ENCODE measurements at regions not wholly inside any gene's neighbourhood (a gene's known extent, or its start where the extent isn't known, plus 50 kb on each side); places are given as distances from the start of the nearest gene placed in this dataset.
"Not testable (repeated sequence)": the region's sequence is repeated elsewhere in the genome, so short reads cannot be mapped to it uniquely, and the experiment has no call there.

DNA sequence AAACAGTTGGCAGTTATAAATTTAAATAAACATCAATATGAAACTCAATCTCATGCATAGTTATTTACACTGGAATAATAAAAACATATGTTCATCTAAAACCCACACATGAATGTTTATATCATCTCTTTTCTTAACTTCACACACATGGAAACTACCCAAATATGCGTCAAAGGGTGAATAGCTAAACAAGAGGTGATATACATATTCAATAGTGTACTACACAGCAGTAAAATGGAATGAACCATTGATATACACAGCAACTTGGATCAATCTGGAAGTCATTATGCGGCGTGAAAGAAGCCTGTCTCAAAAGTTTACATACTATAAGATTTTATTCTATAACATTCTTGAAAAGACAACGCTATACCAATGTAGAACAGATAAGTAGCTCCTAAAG lies 282.5 kb upstream of the POM121L12 start:
- ATAC-seq (replicated peaks; ENCODE audit: extremely low read depth, poor library complexity, severe bottlenecking) (no peak), DNase-seq (ENCODE audit: low spot score in 2 of 2) (no peak)
- Mint-ChIP-seq H3K4me3 (no peak overlapping the region), H3K4me1 (no peaks in the 10 kb centered on the region), H3K27ac (ENCODE audit: low read depth) (no peak overlapping the region), H3K9me3 (peaks cover 16% of the 10 kb centered on the region), H3K27me3 (no peaks in the 10 kb centered on the region), H3K36me3 (ENCODE audit: insufficient read depth) (no peaks in the 10 kb centered on the region)

DNA sequence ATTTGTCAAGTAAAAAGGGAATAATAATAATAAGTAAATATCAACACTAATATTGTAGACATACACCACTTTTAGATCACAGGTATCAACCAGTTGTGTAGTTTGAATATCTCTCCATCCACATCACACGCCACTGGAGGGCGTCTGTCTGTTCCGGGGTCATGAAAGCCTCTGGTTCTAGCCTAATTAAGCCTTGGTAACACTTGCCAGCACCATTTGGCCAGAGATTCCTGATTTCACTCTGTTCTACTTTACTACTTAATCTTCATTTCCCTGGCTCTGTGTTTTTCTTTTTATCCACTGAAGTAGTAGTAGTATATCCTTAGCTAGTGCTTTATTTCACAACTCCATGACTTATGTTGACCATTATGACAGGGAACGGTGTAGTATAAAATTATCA lies 285.6 kb upstream of the POM121L12 start:
- no peak for ATAC-seq (replicated peaks; ENCODE audit: extremely low read depth, poor library complexity, severe bottlenecking)

DNA sequence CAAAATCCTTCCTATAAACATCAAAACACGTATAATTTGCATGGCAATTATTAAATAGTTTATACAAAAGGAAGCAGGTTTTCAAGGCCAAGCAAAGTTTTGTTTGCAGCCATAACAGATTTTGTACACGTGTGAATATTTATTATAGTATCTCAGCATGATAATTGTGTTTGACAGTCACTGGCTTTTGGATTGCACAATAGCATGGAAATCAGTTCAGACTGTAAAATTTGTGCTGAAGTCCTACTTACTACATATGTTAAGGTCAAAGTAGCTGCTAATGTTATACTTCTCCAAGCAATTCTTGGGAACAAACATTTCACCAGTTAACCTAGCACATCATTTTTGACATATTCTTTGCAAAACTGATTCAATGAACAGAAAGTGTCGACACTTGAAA lies 287.6 kb upstream of the POM121L12 start:
- H3K36me3 Mint-ChIP-seq (ENCODE audit: insufficient read depth) = no peaks in the 10 kb centered on the region
- H3K9me3 Mint-ChIP-seq = peaks cover 35% of the 10 kb centered on the region
- no peak overlapping the region for H3K27ac Mint-ChIP-seq (ENCODE audit: low read depth)
- DNase-seq (ENCODE audit: low spot score in 2 of 2) (no peak), ATAC-seq (replicated peaks; ENCODE audit: extremely low read depth, poor library complexity, severe bottlenecking) (no peak)
- no peaks in the 10 kb centered on the region for H3K27me3 Mint-ChIP-seq
- H3K4me3 Mint-ChIP-seq = no peak overlapping the region
- H3K4me1 Mint-ChIP-seq = no peaks in the 10 kb centered on the region

More for the DNA sequence above, 285.6 kb upstream of the POM121L12 start:
- Mint-ChIP-seq H3K4me1 (no peaks in the 10 kb centered on the region), H3K9me3 (peaks cover 27% of the 10 kb centered on the region), H3K36me3 (ENCODE audit: insufficient read depth) (no peaks in the 10 kb centered on the region), H3K4me3 (no peak overlapping the region), H3K27ac (ENCODE audit: low read depth) (no peak overlapping the region), H3K27me3 (no peaks in the 10 kb centered on the region)
- DNase-seq (ENCODE audit: low spot score in 2 of 2) = no peak

DNA sequence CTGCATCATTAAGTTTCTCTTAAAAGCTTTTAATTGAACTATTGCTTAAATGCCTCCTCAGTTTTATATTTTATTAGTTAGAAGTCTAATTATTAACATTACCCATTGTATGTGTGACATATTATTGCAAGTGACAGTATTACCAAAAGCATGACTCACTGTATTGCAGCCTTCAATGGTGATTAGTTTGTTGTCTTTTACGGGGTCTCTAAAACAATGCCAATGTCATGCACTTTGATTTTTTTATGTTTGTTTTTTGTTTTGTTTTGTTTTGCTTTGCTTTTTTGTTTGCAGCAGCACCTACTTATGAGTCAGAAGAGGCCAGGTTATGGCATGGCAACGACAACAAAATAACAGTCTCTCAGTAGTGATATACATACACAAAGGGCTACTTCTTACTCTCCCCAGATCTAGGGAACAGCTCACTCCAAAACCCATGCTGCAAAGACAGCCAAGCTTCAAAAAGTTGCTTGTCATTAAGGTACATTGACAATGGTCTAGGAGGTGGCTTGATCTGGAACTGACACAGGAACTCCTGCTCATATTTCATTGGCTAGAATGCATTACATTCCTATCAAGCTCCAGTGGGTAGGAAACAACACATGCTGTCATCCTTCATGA lies 293.7 kb upstream of the POM121L12 start:
- Mint-ChIP-seq H3K4me1 (no peaks in the 10 kb centered on the region), H3K27ac (ENCODE audit: low read depth) (no peak overlapping the region), H3K27me3 (no peaks in the 10 kb centered on the region), H3K4me3 (no peak overlapping the region), H3K9me3 (peaks cover 20% of the 10 kb centered on the region), H3K36me3 (ENCODE audit: insufficient read depth) (no peaks in the 10 kb centered on the region)
- DNase-seq (ENCODE audit: low spot score in 2 of 2) (no peak), ATAC-seq (replicated peaks; ENCODE audit: extremely low read depth, poor library complexity, severe bottlenecking) (no peak)

DNA sequence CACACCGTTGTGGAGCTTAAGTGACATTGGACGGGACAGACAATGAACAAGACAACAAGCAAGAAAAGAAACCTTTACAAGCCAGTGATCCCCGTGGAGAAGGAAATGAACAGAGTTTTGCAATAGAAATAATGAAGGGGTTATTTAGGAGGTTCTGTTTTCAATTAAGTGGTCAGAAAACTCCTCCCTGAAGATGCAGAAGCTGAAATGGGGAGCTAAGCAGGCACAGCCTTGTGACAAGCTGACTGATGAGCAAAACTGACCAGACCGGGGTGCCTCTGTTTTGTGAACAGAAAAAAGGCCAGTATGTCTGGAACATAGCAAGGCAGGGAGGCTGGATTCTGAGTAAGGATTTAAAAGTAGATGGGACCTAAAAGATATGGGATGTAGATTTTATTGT lies 299.8 kb upstream of the POM121L12 start:
- Mint-ChIP-seq H3K9me3 (peaks cover 22% of the 10 kb centered on the region), H3K4me3 (no peak overlapping the region), H3K4me1 (no peaks in the 10 kb centered on the region), H3K27me3 (no peaks in the 10 kb centered on the region), H3K36me3 (ENCODE audit: insufficient read depth) (no peaks in the 10 kb centered on the region), H3K27ac (ENCODE audit: low read depth) (no peak overlapping the region)
- ATAC-seq (replicated peaks; ENCODE audit: extremely low read depth, poor library complexity, severe bottlenecking) (no peak), DNase-seq (ENCODE audit: low spot score in 2 of 2) (no peak)

DNA sequence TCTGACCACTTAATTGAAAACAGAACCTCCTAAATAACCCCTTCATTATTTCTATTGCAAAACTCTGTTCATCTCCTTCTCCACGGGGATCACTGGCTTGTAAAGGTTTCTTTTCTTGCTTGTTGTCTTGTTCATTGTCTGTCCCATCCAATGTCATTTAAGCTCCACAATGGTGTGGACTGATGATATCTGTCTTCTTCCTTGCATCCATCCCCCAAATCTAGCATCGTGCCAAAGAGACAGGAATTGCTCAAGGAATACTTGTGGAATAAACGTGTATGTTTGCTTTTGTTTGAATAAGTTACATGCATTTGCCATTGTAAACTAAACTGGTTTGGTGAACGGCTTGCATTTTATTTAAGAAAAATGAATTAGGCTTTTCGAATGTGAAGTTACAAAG lies 306.8 kb upstream of the POM121L12 start:
- H3K4me3 Mint-ChIP-seq; ATAC-seq (replicated peaks; ENCODE audit: extremely low read depth, poor library complexity, severe bottlenecking); H3K27me3 Mint-ChIP-seq; H3K27ac Mint-ChIP-seq (ENCODE audit: low read depth); H3K4me1 Mint-ChIP-seq; DNase-seq (ENCODE audit: low spot score in 2 of 2); H3K36me3 Mint-ChIP-seq (ENCODE audit: insufficient read depth): not testable (repeated sequence)
- peaks cover 36% of the 10 kb centered on the region for H3K9me3 Mint-ChIP-seq

DNA sequence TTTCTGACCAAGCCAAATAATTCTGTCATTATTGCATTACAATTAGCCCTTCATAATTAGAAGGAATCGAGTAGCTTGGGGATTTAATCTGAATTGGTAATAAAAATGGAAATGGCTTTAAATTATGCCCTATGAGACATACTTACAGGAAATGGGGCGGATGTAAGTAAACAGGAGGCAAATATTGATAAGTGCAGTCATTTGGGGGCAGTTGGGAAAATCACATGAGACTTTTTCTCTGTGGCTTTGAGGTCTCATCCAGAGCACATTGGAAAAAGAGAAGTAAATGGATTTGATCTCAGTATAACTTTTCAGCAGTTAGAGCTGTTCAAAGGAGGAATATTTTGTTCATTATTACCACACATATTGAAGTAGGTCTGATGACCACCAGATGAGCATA lies 307.8 kb upstream of the POM121L12 start:
- H3K27ac Mint-ChIP-seq (ENCODE audit: low read depth) = no peak overlapping the region
- H3K36me3 Mint-ChIP-seq (ENCODE audit: insufficient read depth) = no peaks in the 10 kb centered on the region
- H3K9me3 Mint-ChIP-seq = peaks cover 44% of the 10 kb centered on the region
- DNase-seq (ENCODE audit: low spot score in 2 of 2) (no peak), ATAC-seq (replicated peaks; ENCODE audit: extremely low read depth, poor library complexity, severe bottlenecking) (no peak)
- H3K4me3 Mint-ChIP-seq = no peak overlapping the region
- no peaks in the 10 kb centered on the region for H3K27me3 Mint-ChIP-seq
- H3K4me1 Mint-ChIP-seq = no peaks in the 10 kb centered on the region

DNA sequence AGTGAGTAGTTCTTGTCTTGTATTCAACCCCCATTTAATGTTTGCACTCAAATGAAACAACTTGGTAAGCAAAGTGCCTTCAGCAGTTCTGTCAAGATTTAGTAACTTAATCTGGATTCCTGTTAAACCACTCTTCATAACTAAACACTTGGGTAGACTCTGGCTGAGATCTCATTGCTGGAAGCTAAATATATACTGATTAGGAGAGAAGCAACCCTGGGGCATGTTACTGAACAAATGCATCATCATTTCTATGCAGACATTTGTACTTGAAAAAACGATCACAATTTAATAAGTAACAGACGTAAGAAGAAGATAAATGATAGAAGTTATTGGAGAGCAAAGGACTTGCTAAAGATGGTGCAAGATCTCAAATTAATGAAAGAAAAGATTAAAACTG lies 308.4 kb upstream of the POM121L12 start:
- Mint-ChIP-seq H3K4me3 (no peak overlapping the region), H3K36me3 (ENCODE audit: insufficient read depth) (no peaks in the 10 kb centered on the region), H3K27ac (ENCODE audit: low read depth) (no peak overlapping the region), H3K9me3 (peaks cover 42% of the 10 kb centered on the region), H3K27me3 (no peaks in the 10 kb centered on the region), H3K4me1 (no peaks in the 10 kb centered on the region)
- ATAC-seq (replicated peaks; ENCODE audit: extremely low read depth, poor library complexity, severe bottlenecking) (no peak), DNase-seq (ENCODE audit: low spot score in 2 of 2) (no peak)

DNA sequence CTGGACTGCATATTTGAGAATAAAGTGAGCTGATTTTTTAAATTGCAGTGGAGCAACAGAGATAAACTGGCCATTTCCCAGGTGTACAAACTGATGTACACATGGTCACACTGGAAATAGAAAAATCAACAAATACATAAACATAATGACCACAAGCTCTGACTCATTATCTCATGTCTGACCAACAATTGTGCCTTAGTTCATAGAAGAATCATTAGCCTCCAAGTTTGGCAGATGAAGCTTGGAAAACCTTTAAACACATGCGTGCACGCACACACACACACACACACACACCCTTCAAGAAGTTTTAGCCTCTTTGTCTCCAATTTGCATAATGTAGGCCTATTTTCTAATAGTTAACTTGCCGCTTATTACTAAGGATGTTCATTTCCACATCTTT lies 308.9 kb upstream of the POM121L12 start:
- Mint-ChIP-seq H3K4me3 (no peak overlapping the region), H3K4me1 (no peaks in the 10 kb centered on the region), H3K27ac (ENCODE audit: low read depth) (no peak overlapping the region), H3K36me3 (ENCODE audit: insufficient read depth) (no peaks in the 10 kb centered on the region), H3K27me3 (no peaks in the 10 kb centered on the region), H3K9me3 (peaks cover 38% of the 10 kb centered on the region)
- ATAC-seq (replicated peaks; ENCODE audit: extremely low read depth, poor library complexity, severe bottlenecking) = no peak
- DNase-seq (ENCODE audit: low spot score in 2 of 2) = no peak

DNA sequence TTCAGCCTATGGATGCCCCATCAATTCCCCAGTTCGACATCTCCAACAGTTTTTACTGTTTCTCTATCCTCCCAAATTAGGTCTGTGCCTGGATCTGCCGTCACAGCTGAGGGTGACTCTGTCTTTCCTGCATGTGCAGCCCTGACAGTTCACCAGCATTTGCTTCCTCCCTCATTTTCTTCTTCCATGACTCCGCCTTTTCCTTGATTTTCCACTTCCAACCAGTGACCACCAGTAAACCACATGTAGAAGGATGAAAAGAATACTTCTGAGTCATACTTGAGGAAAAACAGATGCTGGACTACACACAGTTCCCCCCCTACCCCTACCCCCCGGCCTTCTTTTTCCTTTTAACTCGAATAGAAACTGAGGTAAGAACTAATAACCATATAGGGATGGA lies 311.8 kb upstream of the POM121L12 start:
- Mint-ChIP-seq H3K4me1 (no peaks in the 10 kb centered on the region), H3K27ac (ENCODE audit: low read depth) (no peak overlapping the region), H3K27me3 (no peaks in the 10 kb centered on the region), H3K4me3 (no peak overlapping the region), H3K9me3 (peaks cover 32% of the 10 kb centered on the region), H3K36me3 (ENCODE audit: insufficient read depth) (no peaks in the 10 kb centered on the region)
- ATAC-seq (replicated peaks; ENCODE audit: extremely low read depth, poor library complexity, severe bottlenecking) (no peak), DNase-seq (ENCODE audit: low spot score in 2 of 2) (no peak)

DNA sequence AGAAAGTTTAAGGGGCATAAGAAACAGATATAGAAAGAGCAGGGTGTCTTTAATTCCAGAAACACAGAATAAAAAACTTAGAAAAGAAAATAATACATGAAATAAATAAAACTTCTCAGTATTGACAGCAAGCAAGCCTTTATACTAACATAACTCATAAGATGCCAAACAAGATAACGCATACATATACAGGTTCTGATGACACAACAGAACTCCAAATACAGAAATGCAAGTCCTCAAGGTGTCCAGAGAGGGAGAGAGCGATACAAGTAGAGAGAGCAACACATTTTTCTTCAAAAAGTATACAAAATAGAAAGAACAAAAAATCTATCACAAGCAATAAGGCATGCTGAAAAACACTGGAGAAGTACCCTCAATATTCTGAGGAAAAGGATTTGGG lies 314.6 kb upstream of the POM121L12 start:
- H3K27ac Mint-ChIP-seq (ENCODE audit: low read depth) = no peak overlapping the region
- no peaks in the 10 kb centered on the region for H3K36me3 Mint-ChIP-seq (ENCODE audit: insufficient read depth)
- DNase-seq (ENCODE audit: low spot score in 2 of 2) (no peak), ATAC-seq (replicated peaks; ENCODE audit: extremely low read depth, poor library complexity, severe bottlenecking) (no peak)
- H3K4me3 Mint-ChIP-seq = no peak overlapping the region
- H3K9me3 Mint-ChIP-seq = peaks cover 20% of the 10 kb centered on the region
- no peaks in the 10 kb centered on the region for H3K27me3 Mint-ChIP-seq
- H3K4me1 Mint-ChIP-seq = no peaks in the 10 kb centered on the region

DNA sequence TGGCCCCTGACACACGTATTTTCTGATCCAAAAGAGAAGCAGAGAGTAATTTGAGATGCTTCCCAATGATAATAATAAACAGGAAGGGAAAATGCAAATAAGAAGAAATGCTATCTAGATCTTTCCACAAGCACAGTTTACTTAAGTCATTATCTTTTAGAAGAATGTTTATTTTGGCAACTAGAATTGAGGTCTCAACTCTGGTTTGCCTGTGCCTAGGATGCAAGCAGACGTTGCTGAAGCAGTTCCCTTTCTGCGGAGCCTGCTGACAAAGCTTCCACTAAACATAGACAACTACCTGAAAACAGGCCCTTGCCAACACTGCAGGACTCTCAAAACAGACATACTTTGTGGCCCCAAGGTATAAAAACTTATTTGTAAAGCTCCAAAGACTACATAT lies 315.8 kb upstream of the POM121L12 start:
- H3K36me3 Mint-ChIP-seq (ENCODE audit: insufficient read depth) = no peaks in the 10 kb centered on the region
- DNase-seq (ENCODE audit: low spot score in 2 of 2) (no peak), ATAC-seq (replicated peaks; ENCODE audit: extremely low read depth, poor library complexity, severe bottlenecking) (no peak)
- H3K4me3 Mint-ChIP-seq = no peak overlapping the region
- H3K27me3 Mint-ChIP-seq = no peaks in the 10 kb centered on the region
- no peak overlapping the region for H3K27ac Mint-ChIP-seq (ENCODE audit: low read depth)
- H3K4me1 Mint-ChIP-seq = no peaks in the 10 kb centered on the region
- peaks cover 22% of the 10 kb centered on the region for H3K9me3 Mint-ChIP-seq

DNA sequence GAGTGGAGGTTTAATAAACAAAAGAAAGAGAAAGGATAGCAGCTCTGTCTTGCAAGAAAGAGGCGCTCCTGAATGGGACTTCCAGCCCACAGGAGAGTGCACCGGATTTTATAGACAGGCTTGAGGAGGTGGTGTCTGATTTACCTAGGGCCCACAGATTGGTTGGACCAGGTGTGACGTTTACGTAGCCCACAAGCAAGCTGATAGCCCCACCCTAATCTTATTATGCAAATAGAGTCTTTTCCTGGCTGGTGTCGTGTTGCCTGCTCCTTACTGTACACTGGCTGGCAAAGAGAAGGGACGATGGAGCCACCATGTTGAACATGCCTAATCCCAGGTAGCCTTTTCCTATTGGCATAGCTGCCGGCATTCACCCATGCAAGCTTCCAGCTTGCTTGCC lies 319.7 kb upstream of the POM121L12 start:
- no peak overlapping the region for H3K4me3 Mint-ChIP-seq
- no peak overlapping the region for H3K27ac Mint-ChIP-seq (ENCODE audit: low read depth)
- H3K9me3 Mint-ChIP-seq = peaks cover 32% of the 10 kb centered on the region
- ATAC-seq (replicated peaks; ENCODE audit: extremely low read depth, poor library complexity, severe bottlenecking) = no peak
- no peaks in the 10 kb centered on the region for H3K4me1 Mint-ChIP-seq
- no peak for DNase-seq (ENCODE audit: low spot score in 2 of 2)
- no peaks in the 10 kb centered on the region for H3K36me3 Mint-ChIP-seq (ENCODE audit: insufficient read depth)
- no peaks in the 10 kb centered on the region for H3K27me3 Mint-ChIP-seq

DNA sequence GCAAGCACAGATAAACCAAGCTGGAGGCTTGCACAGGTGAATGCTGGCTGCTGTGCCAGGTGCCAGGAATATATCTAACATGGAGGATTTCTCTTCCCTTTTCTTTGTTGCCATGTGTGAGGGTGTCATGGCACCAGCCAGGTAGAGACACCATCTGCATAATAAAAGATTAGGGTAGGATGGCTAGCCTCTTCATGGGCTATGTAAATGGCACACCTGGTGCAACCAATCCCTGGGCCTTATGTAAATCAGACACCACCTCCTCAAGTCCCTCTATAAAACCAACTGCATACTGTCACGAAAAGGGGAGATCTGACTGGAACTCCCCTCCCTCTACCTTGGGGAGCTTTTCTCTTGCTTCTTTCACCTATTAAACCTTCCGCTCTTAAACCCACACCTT lies 322.5 kb upstream of the POM121L12 start:
- Mint-ChIP-seq H3K4me1 (no peaks in the 10 kb centered on the region), H3K9me3 (peaks cover 37% of the 10 kb centered on the region), H3K27ac (ENCODE audit: low read depth) (no peak overlapping the region), H3K27me3 (no peaks in the 10 kb centered on the region), H3K36me3 (ENCODE audit: insufficient read depth) (no peaks in the 10 kb centered on the region), H3K4me3 (no peak overlapping the region)
- ATAC-seq (replicated peaks; ENCODE audit: extremely low read depth, poor library complexity, severe bottlenecking) (no peak), DNase-seq (ENCODE audit: low spot score in 2 of 2) (no peak)

Data from central memory CD8-positive, alpha-beta T cell (primary cell).